ENCODE measurements at regions not wholly inside any gene's neighbourhood (a gene's known extent, or its start where the extent isn't known, plus 50 kb on each side); places are given as distances from the start of the nearest gene placed in this dataset.

DNA sequence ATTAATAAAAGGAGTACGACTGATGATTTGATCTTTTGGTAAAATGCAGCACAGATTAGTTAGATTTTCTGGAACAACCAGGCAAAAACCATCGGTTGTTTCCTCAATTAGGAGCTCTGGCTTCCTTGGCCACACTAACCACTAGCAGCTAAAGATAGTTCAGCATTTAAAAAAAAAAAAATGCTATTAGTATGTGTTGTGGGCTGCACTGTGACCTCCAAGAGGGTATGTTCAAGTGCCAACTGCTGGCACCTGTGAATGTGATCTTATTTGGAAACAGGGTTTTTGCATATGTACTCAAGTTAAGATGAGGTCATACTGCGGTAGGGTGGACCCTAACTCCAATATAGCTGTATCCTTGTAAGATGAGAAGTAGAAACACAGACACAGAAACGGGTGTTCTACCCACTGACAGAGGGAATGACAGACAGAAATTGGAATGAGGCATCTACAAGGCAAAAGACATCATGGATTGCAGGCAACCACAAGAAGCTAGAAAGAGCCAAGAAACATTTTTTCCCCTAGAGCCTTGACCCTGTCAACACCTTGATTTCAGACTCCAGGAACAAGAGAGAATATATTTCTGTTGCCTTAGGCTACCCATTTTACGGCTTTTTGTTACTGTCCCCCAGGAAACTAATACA is 534.6 kb upstream of the ROBO2 start:
- Histone ChIP-seq H3K36me3 (ENCODE audit: control insufficient read depth in 2 of 2, insufficient read depth in 2 of 2, low read length in 1 of 2) (no peaks in the 10 kb centered on the region), H3K9me3 (replicated peaks; ENCODE audit: control insufficient read depth, insufficient read depth, low read length) (no peaks in the 10 kb centered on the region), H4K20me1 (ENCODE audit: control insufficient read depth, insufficient read depth) (no peaks in the 10 kb centered on the region), H2AFZ (ENCODE audit: control insufficient read depth, low read depth, low read length) (no peak overlapping the region), H3K4me2 (ENCODE audit: control insufficient read depth, insufficient read depth) (no peak overlapping the region), H3K27ac (ENCODE audit: control insufficient read depth, insufficient read depth) (no peak overlapping the region), H3K4me3 (no peak overlapping the region), H3K27me3 (replicated peaks in 1 of 2; ENCODE audit: control insufficient read depth in 2 of 2, insufficient read depth in 2 of 2, low read length in 1 of 2) (no peaks in the 10 kb centered on the region), H3K79me2 (ENCODE audit: control insufficient read depth, insufficient read depth, low read length) (no peaks in the 10 kb centered on the region), H3K4me1 (ENCODE audit: control insufficient read depth, insufficient read depth, low read length) (no peaks in the 10 kb centered on the region), H3K9ac (ENCODE audit: control insufficient read depth, insufficient read depth, low read length) (no peak overlapping the region)
- intact Hi-C loops (cut with micrococcal nuclease; ENCODE audit: unreplicated experiment), result no loop called here
- ChIA-PET RAD21 (ENCODE audit: unreplicated experiment) (no interaction called here), POLR2A (no interaction called here), SMC1A (ENCODE audit: uncharacterized antibody, unreplicated experiment) (interaction anchor here (1.5 kb wide), 1 partner anchor 65 kb away, joined by 4 read pairs; no protein-coding TSS in a partner anchor), CTCF (no interaction called here)
- in situ Hi-C loops (cut with MboI), result no loop called here
- ATAC-seq, result no peak
- DNase-seq (ENCODE audit: low read depth, low spot score), result no peak
- no peak for FAIRE-seq
- WGBS (ENCODE audit: insufficient coverage, insufficient replicate concordance, low lambda C conversion rate, missing lambda C conversion rate), result 26% methylated on average over 5 of the region's 5 CpGs
- BruUV-seq (replicated peaks), result no TSS peak
- no peak for TF ChIP-seq IKZF1 (conservative IDR thresholded peaks at IDR 0.05)
- no peak for TF ChIP-seq NBN (IDR thresholded peaks at IDR 0.05)
- TF ChIP-seq HDAC2 (IDR thresholded peaks at IDR 0.05), result no peak
- TF ChIP-seq ZNF274 (IDR thresholded peaks at IDR 0.05; ENCODE audit: insufficient read depth, insufficient read length), result no peak
- TF ChIP-seq STAT1 (conservative IDR thresholded peaks at IDR 0.05), result no peak
- no peak for TF ChIP-seq REST (IDR thresholded peaks at IDR 0.05; ENCODE audit: low read depth, low read length)
- TF ChIP-seq RAD51 (IDR thresholded peaks at IDR 0.05), result no peak
- no peak for TF ChIP-seq CUX1 (IDR thresholded peaks at IDR 0.05; ENCODE audit: insufficient replicate concordance, low read depth, low read length)
